ENCODE measurements at regions not wholly inside any gene's neighbourhood (a gene's known extent, or its start where the extent isn't known, plus 50 kb on each side); places are given as distances from the start of the nearest gene placed in this dataset.

DNA sequence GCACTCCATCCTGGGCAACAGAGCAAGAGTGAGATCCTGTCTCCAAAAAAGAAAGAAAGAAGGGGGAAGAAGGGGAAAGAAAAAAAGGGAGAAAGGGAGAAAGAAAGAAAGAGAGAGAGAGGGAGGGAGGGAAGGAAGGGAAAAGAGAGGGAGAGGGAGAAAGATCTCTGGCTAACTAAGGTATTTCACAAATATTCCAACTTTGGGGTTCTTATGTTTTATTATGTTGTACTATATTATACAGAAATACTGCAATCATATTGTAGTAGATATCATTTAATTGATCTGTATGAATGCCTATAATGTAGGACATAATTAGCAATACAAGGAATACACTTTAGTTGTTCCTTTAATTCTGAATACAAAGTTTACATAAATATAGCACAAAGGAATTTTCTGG, 70.1 kb upstream of the STAM2 start:
- Histone ChIP-seq H3K9me3 (peaks cover 1% of the 10 kb centered on the region; the same call in 1 of the 3 replicates), H3K4me3 (no peak overlapping the region), H3K4me1 (no peaks in the 10 kb centered on the region), H3K4me2 (no peak overlapping the region), H3K27ac (no peak overlapping the region)
- no peak for DNase-seq (ENCODE audit: low read depth in 1 of 2, low spot score in 1 of 2)
- no peak for TF ChIP-seq EHF (CRISPR knock-in tag; IDR thresholded peaks at IDR 0.05)
- no peak for TF ChIP-seq SREBF2 (IDR thresholded peaks at IDR 0.05)
- TF ChIP-seq MAZ (IDR thresholded peaks at IDR 0.05; ENCODE audit: borderline replicate concordance, low read depth, low read length): no peak
- no peak for TF ChIP-seq HOXB5 (CRISPR knock-in tag; IDR thresholded peaks at IDR 0.05)
- TF ChIP-seq CEBPB (IDR thresholded peaks at IDR 0.05): no peak
- TF ChIP-seq, protein P1, sequence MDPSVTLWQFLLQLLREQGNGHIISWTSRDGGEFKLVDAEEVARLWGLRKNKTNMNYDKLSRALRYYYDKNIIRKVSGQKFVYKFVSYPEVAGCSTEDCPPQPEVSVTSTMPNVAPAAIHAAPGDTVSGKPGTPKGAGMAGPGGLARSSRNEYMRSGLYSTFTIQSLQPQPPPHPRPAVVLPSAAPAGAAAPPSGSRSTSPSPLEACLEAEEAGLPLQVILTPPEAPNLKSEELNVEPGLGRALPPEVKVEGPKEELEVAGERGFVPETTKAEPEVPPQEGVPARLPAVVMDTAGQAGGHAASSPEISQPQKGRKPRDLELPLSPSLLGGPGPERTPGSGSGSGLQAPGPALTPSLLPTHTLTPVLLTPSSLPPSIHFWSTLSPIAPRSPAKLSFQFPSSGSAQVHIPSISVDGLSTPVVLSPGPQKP (IDR thresholded peaks at IDR 0.05; ENCODE audit: low read depth, low read length): no peak
- TF ChIP-seq FOSL2 (IDR thresholded peaks at IDR 0.05): no peak
- TF ChIP-seq FOSL2 (CRISPR knock-in tag; IDR thresholded peaks at IDR 0.05): no peak
- TF ChIP-seq MAFK (IDR thresholded peaks at IDR 0.05; ENCODE audit: partially characterized antibody): no peak
- no peak for TF ChIP-seq ZC3H11A (IDR thresholded peaks at IDR 0.05)
- no peak for TF ChIP-seq HOXA7 (CRISPR knock-in tag; IDR thresholded peaks at IDR 0.05)
- FAIRE-seq: no peak
- ATAC-seq: no peak
- ChIA-PET CTCF (no interaction called here), POLR2A (no interaction called here)

DNA sequence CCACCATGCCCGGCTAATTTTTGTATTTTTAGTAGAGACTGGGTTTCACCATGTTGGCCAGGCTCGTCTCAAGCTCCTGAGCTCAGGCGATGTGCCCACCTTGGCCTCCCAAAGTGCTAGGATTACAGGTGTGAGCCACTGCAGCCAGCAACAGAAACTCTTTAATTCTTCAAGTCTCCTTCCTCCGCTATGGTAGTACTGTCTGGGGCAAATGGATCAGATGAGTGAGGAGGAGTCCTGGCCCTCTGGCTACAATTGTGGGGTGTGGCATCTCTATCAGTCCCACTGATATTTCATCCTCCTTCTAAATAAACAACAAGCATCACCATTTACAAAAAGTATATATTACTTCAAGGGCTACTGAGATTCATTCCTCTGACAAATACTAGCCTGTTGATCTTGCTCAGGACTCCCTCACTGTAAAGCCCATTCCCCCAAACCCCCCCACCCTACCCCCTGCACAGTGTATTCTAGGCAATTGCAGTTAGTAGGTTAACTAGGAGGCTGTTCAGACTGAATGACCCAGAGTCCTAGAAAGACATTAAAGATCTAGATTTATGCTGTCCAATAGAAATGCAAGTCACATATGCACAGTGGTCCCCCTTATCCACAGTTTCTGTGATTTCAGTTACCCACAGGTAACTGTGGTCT, 71.2 kb upstream of the STAM2 start:
- no peak overlapping the region for H3K4me2 ChIP-seq
- H3K4me1 ChIP-seq: no peaks in the 10 kb centered on the region
- no peak overlapping the region for H3K27ac ChIP-seq
- FAIRE-seq (no peak), DNase-seq (ENCODE audit: low read depth in 1 of 2, low spot score in 1 of 2) (no peak), ATAC-seq (peak in 1 of 2 experiments; percentile 32; a peak in 1 of 6 replicates)
- POLR2A ChIA-PET: no interaction called here
- CTCF ChIA-PET: interaction anchor here (0.6 kb wide), 1 partner anchor 215 kb away, joined by 3 read pairs; no protein-coding TSS in a partner anchor
- H3K4me3 ChIP-seq: no peak overlapping the region
- no peak for TF ChIP-seq RARB (CRISPR knock-in tag; IDR thresholded peaks at IDR 0.05)
- no peak for TF ChIP-seq SMC3 (IDR thresholded peaks at IDR 0.05)
- TF ChIP-seq FOXS1 (CRISPR knock-in tag; IDR thresholded peaks at IDR 0.05): no peak
- no peak for TF ChIP-seq CBX8 (IDR thresholded peaks at IDR 0.05)
- TF ChIP-seq GATA3 (IDR thresholded peaks at IDR 0.05; ENCODE audit: borderline replicate concordance): no peak
- TF ChIP-seq HDAC2 (IDR thresholded peaks at IDR 0.05): no peak
- TF ChIP-seq ESRRA (IDR thresholded peaks at IDR 0.05; ENCODE audit: borderline replicate concordance, low read length): no peak
- TF ChIP-seq ZFP36 (IDR thresholded peaks at IDR 0.05; ENCODE audit: borderline replicate concordance, partially characterized antibody): no peak
- TF ChIP-seq SREBF2 (IDR thresholded peaks at IDR 0.05): no peak
- no peak for TF ChIP-seq JUNB (IDR thresholded peaks at IDR 0.05)
- TF ChIP-seq HOXA7 (CRISPR knock-in tag; IDR thresholded peaks at IDR 0.05): no peak
- TF ChIP-seq, protein P2, sequence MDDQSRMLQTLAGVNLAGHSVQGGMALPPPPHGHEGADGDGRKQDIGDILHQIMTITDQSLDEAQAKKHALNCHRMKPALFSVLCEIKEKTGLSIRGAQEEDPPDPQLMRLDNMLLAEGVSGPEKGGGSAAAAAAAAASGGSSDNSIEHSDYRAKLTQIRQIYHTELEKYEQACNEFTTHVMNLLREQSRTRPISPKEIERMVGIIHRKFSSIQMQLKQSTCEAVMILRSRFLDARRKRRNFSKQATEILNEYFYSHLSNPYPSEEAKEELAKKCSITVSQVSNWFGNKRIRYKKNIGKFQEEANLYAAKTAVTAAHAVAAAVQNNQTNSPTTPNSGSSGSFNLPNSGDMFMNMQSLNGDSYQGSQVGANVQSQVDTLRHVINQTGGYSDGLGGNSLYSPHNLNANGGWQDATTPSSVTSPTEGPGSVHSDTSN (IDR thresholded peaks at IDR 0.05): no peak
- no peak for TF ChIP-seq JUN (IDR thresholded peaks at IDR 0.05)
- no peak for TF ChIP-seq NR3C1 (IDR thresholded peaks at IDR 0.05)
- TF ChIP-seq, protein P3, sequence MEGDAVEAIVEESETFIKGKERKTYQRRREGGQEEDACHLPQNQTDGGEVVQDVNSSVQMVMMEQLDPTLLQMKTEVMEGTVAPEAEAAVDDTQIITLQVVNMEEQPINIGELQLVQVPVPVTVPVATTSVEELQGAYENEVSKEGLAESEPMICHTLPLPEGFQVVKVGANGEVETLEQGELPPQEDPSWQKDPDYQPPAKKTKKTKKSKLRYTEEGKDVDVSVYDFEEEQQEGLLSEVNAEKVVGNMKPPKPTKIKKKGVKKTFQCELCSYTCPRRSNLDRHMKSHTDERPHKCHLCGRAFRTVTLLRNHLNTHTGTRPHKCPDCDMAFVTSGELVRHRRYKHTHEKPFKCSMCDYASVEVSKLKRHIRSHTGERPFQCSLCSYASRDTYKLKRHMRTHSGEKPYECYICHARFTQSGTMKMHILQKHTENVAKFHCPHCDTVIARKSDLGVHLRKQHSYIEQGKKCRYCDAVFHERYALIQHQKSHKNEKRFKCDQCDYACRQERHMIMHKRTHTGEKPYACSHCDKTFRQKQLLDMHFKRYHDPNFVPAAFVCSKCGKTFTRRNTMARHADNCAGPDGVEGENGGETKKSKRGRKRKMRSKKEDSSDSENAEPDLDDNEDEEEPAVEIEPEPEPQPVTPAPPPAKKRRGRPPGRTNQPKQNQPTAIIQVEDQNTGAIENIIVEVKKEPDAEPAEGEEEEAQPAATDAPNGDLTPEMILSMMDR (IDR thresholded peaks at IDR 0.05): no peak
- TF ChIP-seq EP300 (IDR thresholded peaks at IDR 0.05): no peak
- H3K9me3 ChIP-seq: no peaks in the 10 kb centered on the region
- 81% methylated on average over 4 of the region's 4 CpGs for WGBS (ENCODE audit: missing lambda C conversion rate)
